ENCODE measurements at regions not wholly inside any gene's neighbourhood (a gene's known extent, or its start where the extent isn't known, plus 50 kb on each side); places are given as distances from the start of the nearest gene placed in this dataset.

- Histone ChIP-seq H3K4me1 (ENCODE audit: control insufficient read depth, insufficient read depth, low read length) (no peaks in the 10 kb centered on the region), H3K27me3 (ENCODE audit: control insufficient read depth, insufficient read depth, low read length) (no peaks in the 10 kb centered on the region), H3K9ac (ENCODE audit: low read depth, low read length) (no peak overlapping the region), H3K4me2 (ENCODE audit: low read length) (no peak overlapping the region), H3K9me3 (replicated peaks; ENCODE audit: low read length) (no peaks in the 10 kb centered on the region), H3K4me3 (ENCODE audit: low read length) (no peak overlapping the region), H3K36me3 (ENCODE audit: insufficient read depth, low read length) (no peaks in the 10 kb centered on the region)
Measured at GRCh38 chr5:90185897-90186468, 223.6 kb downstream of the CETN3 start.

- H3K36me3 ChIP-seq (ENCODE audit: insufficient read depth, low read length): no peaks in the 10 kb centered on the region
- H3K4me2 ChIP-seq (ENCODE audit: low read length): no peak overlapping the region
- no peak overlapping the region for H3K9ac ChIP-seq (ENCODE audit: low read depth, low read length)
- H3K9me3 ChIP-seq (replicated peaks; ENCODE audit: low read length): no peaks in the 10 kb centered on the region
- H3K4me3 ChIP-seq (ENCODE audit: low read length): no peak overlapping the region
- H3K4me1 ChIP-seq (ENCODE audit: control insufficient read depth, insufficient read depth, low read length): no peaks in the 10 kb centered on the region
- H3K27me3 ChIP-seq (ENCODE audit: control insufficient read depth, insufficient read depth, low read length): no peaks in the 10 kb centered on the region
Measured at GRCh38 chr5:90184764-90185163, 224.8 kb downstream of the CETN3 start.

- Histone ChIP-seq H3K9me3 (replicated peaks; ENCODE audit: low read length) (no peaks in the 10 kb centered on the region), H3K4me2 (ENCODE audit: low read length) (no peak overlapping the region), H3K4me1 (ENCODE audit: control insufficient read depth, insufficient read depth, low read length) (no peaks in the 10 kb centered on the region), H3K27me3 (ENCODE audit: control insufficient read depth, insufficient read depth, low read length) (no peaks in the 10 kb centered on the region), H3K36me3 (ENCODE audit: insufficient read depth, low read length) (no peaks in the 10 kb centered on the region), H3K9ac (ENCODE audit: low read depth, low read length) (no peak overlapping the region), H3K4me3 (ENCODE audit: low read length) (no peak overlapping the region)
Measured at GRCh38 chr5:90182726-90183125, 226.8 kb downstream of the CETN3 start.

GRCh38 chr5:90174236-90174635 lies 235.3 kb downstream of the CETN3 start:
- no peaks in the 10 kb centered on the region for H3K4me1 ChIP-seq (ENCODE audit: control insufficient read depth, insufficient read depth, low read length)
- no peak overlapping the region for H3K4me3 ChIP-seq (ENCODE audit: low read length)
- no peak overlapping the region for H3K9ac ChIP-seq (ENCODE audit: low read depth, low read length)
- no peak overlapping the region for H3K4me2 ChIP-seq (ENCODE audit: low read length)
- H3K9me3 ChIP-seq (replicated peaks; ENCODE audit: low read length): no peaks in the 10 kb centered on the region
- H3K27me3 ChIP-seq (ENCODE audit: control insufficient read depth, insufficient read depth, low read length): no peaks in the 10 kb centered on the region
- H3K36me3 ChIP-seq (ENCODE audit: insufficient read depth, low read length): no peaks in the 10 kb centered on the region

- no peaks in the 10 kb centered on the region for H3K4me1 ChIP-seq (ENCODE audit: control insufficient read depth, insufficient read depth, low read length)
- no peak overlapping the region for H3K9ac ChIP-seq (ENCODE audit: low read depth, low read length)
- H3K4me3 ChIP-seq (ENCODE audit: low read length): no peak overlapping the region
- no peaks in the 10 kb centered on the region for H3K27me3 ChIP-seq (ENCODE audit: control insufficient read depth, insufficient read depth, low read length)
- no peak overlapping the region for H3K4me2 ChIP-seq (ENCODE audit: low read length)
- no peaks in the 10 kb centered on the region for H3K9me3 ChIP-seq (replicated peaks; ENCODE audit: low read length)
- H3K36me3 ChIP-seq (ENCODE audit: insufficient read depth, low read length): no peaks in the 10 kb centered on the region
Measured at GRCh38 chr5:90173299-90174030, 236.1 kb downstream of the CETN3 start.

- H3K4me3 ChIP-seq (ENCODE audit: low read length): no peak overlapping the region
- H3K9me3 ChIP-seq (replicated peaks; ENCODE audit: low read length): no peaks in the 10 kb centered on the region
- no peak overlapping the region for H3K4me2 ChIP-seq (ENCODE audit: low read length)
- H3K27me3 ChIP-seq (ENCODE audit: control insufficient read depth, insufficient read depth, low read length): no peaks in the 10 kb centered on the region
- H3K36me3 ChIP-seq (ENCODE audit: insufficient read depth, low read length): no peaks in the 10 kb centered on the region
- no peak overlapping the region for H3K9ac ChIP-seq (ENCODE audit: low read depth, low read length)
- H3K4me1 ChIP-seq (ENCODE audit: control insufficient read depth, insufficient read depth, low read length): no peaks in the 10 kb centered on the region
Measured at GRCh38 chr5:90171466-90171865, 238.1 kb downstream of the CETN3 start.

GRCh38 chr5:90170261-90170660 lies 239.3 kb downstream of the CETN3 start:
- Histone ChIP-seq H3K27me3 (ENCODE audit: control insufficient read depth, insufficient read depth, low read length) (no peaks in the 10 kb centered on the region), H3K4me3 (ENCODE audit: low read length) (no peak overlapping the region), H3K9me3 (replicated peaks; ENCODE audit: low read length) (no peaks in the 10 kb centered on the region), H3K36me3 (ENCODE audit: insufficient read depth, low read length) (no peaks in the 10 kb centered on the region), H3K4me2 (ENCODE audit: low read length) (no peak overlapping the region), H3K4me1 (ENCODE audit: control insufficient read depth, insufficient read depth, low read length) (no peaks in the 10 kb centered on the region), H3K9ac (ENCODE audit: low read depth, low read length) (no peak overlapping the region)

- Histone ChIP-seq H3K27me3 (ENCODE audit: control insufficient read depth, insufficient read depth, low read length) (no peaks in the 10 kb centered on the region), H3K9ac (ENCODE audit: low read depth, low read length) (no peak overlapping the region), H3K4me3 (ENCODE audit: low read length) (no peak overlapping the region), H3K4me1 (ENCODE audit: control insufficient read depth, insufficient read depth, low read length) (no peaks in the 10 kb centered on the region), H3K9me3 (replicated peaks; ENCODE audit: low read length) (no peaks in the 10 kb centered on the region), H3K4me2 (ENCODE audit: low read length) (no peak overlapping the region), H3K36me3 (ENCODE audit: insufficient read depth, low read length) (no peaks in the 10 kb centered on the region)
Measured at GRCh38 chr5:90169078-90169477, 240.5 kb downstream of the CETN3 start.

- Histone ChIP-seq H3K36me3 (ENCODE audit: insufficient read depth, low read length) (no peaks in the 10 kb centered on the region), H3K4me2 (ENCODE audit: low read length) (no peak overlapping the region), H3K9ac (ENCODE audit: low read depth, low read length) (no peak overlapping the region), H3K9me3 (replicated peaks; ENCODE audit: low read length) (no peaks in the 10 kb centered on the region), H3K4me1 (ENCODE audit: control insufficient read depth, insufficient read depth, low read length) (no peaks in the 10 kb centered on the region), H3K4me3 (ENCODE audit: low read length) (no peak overlapping the region), H3K27me3 (ENCODE audit: control insufficient read depth, insufficient read depth, low read length) (no peaks in the 10 kb centered on the region)
Measured at GRCh38 chr5:90168399-90168798, 241.2 kb downstream of the CETN3 start.

GRCh38 chr5:90166816-90167215 lies 242.7 kb downstream of the CETN3 start:
- Histone ChIP-seq H3K4me1 (ENCODE audit: control insufficient read depth, insufficient read depth, low read length) (no peaks in the 10 kb centered on the region), H3K4me3 (ENCODE audit: low read length) (no peak overlapping the region), H3K9me3 (replicated peaks; ENCODE audit: low read length) (no peaks in the 10 kb centered on the region), H3K9ac (ENCODE audit: low read depth, low read length) (no peak overlapping the region), H3K36me3 (ENCODE audit: insufficient read depth, low read length) (no peaks in the 10 kb centered on the region), H3K4me2 (ENCODE audit: low read length) (no peak overlapping the region), H3K27me3 (ENCODE audit: control insufficient read depth, insufficient read depth, low read length) (no peaks in the 10 kb centered on the region)

GRCh38 chr5:90162324-90162723 lies 247.2 kb downstream of the CETN3 start:
- no peaks in the 10 kb centered on the region for H3K4me1 ChIP-seq (ENCODE audit: control insufficient read depth, insufficient read depth, low read length)
- no peaks in the 10 kb centered on the region for H3K9me3 ChIP-seq (replicated peaks; ENCODE audit: low read length)
- H3K9ac ChIP-seq (ENCODE audit: low read depth, low read length): no peak overlapping the region
- no peak overlapping the region for H3K4me3 ChIP-seq (ENCODE audit: low read length)
- no peak overlapping the region for H3K4me2 ChIP-seq (ENCODE audit: low read length)
- no peaks in the 10 kb centered on the region for H3K36me3 ChIP-seq (ENCODE audit: insufficient read depth, low read length)
- H3K27me3 ChIP-seq (ENCODE audit: control insufficient read depth, insufficient read depth, low read length): no peaks in the 10 kb centered on the region

GRCh38 chr5:90161414-90161813 lies 248.1 kb downstream of the CETN3 start:
- no peaks in the 10 kb centered on the region for H3K36me3 ChIP-seq (ENCODE audit: insufficient read depth, low read length)
- no peak overlapping the region for H3K9ac ChIP-seq (ENCODE audit: low read depth, low read length)
- no peaks in the 10 kb centered on the region for H3K4me1 ChIP-seq (ENCODE audit: control insufficient read depth, insufficient read depth, low read length)
- no peak overlapping the region for H3K4me3 ChIP-seq (ENCODE audit: low read length)
- H3K27me3 ChIP-seq (ENCODE audit: control insufficient read depth, insufficient read depth, low read length): no peaks in the 10 kb centered on the region
- no peak overlapping the region for H3K4me2 ChIP-seq (ENCODE audit: low read length)
- H3K9me3 ChIP-seq (replicated peaks; ENCODE audit: low read length): no peaks in the 10 kb centered on the region
